Stimulated activated naive CD4-positive, alpha-beta T cell (primary cell): ENCODE measurements at regions not wholly inside any gene's neighbourhood (a gene's known extent, or its start where the extent isn't known, plus 50 kb on each side); places are given as distances from the start of the nearest gene placed in this dataset.

Source experiments
- DNase-seq, 6 experiments: peaks; one replicate each; lab custom pipeline; 2025; lab: John Stamatoyannopoulos, UW

DNA sequence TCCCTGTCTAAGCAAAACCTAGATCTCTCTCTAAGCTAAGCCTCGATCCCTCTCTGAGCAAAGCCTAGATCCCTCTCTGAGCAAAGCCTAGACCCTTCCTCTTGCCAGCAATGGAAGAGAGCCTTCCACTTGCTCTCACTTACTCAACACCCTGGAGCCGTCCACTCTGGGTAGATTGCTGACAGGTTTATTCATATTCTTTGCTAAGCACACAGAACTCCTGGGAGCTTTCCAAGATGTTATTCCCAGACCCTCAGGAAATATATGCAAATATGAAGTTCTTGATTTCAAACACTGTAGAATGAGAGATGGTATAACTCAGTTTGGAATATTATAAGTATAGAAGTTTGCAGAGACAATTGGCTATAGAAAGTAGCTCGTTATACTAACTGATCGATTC is 503.8 kb upstream of the CELF2 start:
- no peak for DNase-seq

DNA sequence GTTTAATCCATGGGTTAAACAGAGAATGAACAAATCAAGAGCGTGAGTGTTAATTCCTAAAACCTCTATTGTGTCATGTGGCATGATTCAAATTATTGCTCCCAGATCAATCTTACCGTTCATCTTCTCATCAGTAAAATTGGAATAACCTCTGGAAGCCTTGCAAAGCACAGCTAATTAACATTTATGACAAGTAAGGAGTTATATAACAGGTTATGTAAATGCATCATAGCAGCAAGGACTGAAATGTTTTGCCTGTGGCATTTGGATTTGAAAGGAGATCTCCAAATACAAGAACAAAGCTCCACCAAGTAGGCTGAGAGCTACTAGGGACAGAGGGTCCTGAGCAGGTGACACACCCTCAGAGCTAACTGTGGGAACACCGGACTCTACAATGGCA is 502.9 kb upstream of the CELF2 start:
- DNase-seq = no peak

DNA sequence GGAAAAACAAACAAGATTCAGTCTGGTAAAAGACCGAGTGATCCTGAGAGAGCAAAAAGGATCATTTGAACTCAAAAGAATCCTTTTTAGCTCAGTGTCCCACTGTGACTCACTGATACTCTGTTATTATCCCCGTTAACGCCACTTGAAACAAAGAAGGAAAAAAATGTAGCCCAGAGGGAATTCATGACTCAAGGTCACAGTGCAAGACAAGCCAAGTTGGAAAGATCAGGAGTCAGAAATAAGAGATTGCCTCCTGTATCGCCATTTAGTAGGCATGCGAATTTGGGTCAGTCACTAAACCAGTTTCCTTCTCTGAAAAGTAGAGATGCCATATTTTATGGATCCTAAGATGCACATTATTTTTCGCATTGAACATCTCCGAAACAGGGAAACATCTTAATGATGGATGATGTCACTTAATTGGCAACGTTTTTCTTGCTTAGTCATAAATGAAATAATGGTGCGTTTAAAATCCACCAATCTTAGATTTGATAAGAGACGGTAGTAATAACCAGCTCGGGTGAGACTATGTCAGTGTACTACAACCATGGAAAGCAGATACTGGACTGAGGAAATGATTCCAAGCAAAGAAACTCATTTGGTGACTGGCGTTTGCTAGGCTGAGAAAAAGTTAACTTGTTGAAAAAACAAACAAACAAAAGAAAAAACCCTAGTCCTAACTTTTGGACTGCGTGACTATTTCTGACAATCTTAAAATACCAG is 502.0 kb upstream of the CELF2 start:
- no peak for DNase-seq

DNA sequence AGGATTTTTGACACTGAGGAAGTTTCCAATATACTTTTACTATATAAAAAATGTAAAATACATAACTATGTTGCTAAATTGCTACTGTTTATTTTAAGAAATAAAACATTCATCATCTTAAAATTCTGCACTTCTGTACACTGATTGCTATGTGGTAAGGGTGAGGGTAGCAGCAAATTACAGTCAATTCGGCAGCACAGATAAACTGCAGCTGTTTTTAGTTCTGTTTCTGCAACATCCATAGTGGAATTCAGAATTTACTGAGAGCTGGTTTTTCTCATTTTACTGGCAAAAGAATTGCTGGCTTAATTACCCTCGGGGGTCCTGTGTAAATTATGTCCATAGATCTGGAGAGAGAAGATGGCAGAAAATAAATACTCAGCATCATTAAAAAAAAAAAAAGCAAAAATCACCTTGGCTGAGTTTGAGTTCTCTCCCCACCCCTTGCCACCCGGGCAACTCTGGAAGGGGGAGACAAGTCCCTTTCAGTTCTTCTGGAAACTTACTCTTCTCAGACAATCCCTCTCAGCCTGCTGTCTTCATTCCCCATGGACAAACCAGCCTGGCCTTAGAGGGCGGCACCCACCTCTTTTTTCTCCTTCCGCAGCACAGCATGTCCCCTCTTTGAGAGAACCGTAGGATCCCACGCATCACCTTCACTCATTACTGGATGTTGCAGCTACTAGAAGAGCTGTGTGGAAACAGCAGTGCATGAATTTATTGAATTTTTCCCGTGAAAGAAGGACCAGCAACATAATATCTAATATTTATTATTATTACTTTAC is 501.1 kb upstream of the CELF2 start:
- no peak for DNase-seq

DNA sequence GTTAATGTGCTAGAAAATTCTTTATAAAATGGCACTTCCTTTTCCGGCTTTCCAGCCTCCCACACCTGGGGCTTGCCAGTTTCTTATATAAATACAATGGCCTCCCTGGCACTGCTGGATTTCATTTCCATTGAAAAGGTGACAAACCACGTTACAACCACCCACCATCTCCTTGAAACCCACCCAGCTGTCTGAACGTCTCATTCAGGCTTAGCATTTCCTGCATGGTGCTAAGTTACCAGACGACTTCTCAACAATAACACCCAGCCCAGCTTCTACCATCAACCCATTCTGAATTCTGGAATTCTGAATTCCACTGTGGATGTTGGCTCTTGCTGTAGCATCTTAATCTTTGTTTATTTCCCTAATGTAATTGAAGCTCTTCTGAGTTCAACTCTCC is 499.8 kb upstream of the CELF2 start:
- DNase-seq = no peak

DNA sequence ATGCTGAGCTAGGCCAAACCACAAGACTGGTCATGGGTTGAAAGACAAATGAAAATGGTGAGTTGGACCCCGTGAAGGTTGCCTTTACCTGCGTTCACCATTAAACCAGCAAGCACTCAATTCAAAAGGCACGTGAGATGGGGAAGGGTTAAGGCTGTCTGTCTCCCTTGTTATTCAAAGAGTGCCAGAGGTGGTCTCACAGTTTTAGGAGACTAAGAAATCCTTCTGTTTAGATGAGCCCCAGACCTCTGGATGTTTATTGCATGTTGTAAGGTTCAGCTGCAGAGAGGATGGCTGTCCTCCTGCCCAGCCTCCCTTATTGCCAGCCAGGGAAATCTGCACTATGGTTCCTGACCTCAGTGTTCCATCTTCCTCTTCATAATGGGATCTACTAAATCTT is 498.0 kb upstream of the CELF2 start:
- no peak for DNase-seq

DNA sequence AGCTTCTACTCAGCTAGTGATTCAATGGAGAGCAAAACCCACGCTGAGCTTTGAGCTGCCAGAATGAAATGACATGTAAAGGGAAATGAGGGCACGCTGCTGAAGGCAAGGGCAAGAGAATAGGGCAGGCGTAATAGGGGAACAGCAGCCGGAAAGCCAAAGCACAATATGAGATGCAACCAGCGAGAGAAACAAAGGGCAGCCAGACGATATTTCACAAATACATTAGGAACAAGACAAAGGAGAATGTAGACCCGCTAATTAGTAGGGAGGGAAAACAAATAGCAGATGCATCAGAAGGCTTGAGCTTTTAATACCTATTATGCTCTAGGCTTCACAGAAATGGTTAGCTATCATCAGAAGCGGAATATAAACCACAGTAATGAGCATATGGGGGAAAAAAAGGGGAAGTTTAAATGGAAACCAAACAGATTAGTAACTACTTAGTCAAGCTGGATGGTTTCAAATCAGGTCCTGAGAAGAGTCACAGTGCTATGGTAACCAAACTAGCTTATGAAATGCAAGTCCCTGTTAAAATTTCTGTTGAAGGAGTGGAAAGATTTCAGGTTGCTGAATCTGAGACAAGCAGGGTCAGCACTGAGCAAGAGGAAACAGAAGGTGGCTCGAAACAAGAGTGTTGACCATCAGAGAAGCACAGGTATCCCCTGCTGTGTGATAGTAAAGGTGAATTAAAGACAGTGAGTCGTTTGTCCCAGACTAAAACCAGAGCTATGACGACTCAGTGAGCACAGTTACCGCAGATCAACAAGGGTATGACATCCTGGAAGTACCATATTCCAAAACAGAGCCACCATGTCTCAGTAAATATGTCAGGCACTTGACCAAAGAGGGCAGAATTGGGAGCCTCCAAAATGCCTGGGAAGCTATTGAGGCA is 496.9 kb upstream of the CELF2 start:
- DNase-seq = no peak

DNA sequence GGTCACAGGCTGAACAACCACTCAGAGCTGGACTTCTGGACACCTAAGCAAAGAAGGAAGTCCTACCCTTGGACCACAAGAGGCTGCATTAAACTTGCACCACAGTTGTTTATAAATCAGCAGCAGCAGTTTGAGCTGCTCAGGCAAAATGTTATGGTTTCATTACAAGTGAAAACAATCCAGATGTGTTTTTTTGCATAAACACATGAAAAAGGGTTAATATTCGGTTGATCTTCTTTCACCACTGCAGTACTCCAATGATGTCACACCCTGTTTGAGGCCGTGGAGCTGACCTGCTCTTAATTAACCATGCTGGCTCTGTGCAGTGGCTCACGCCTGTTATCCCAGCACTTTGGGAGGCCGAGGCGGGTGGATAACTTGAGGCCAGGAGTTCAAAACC is 490.8 kb upstream of the CELF2 start:
- no peak for DNase-seq

DNA sequence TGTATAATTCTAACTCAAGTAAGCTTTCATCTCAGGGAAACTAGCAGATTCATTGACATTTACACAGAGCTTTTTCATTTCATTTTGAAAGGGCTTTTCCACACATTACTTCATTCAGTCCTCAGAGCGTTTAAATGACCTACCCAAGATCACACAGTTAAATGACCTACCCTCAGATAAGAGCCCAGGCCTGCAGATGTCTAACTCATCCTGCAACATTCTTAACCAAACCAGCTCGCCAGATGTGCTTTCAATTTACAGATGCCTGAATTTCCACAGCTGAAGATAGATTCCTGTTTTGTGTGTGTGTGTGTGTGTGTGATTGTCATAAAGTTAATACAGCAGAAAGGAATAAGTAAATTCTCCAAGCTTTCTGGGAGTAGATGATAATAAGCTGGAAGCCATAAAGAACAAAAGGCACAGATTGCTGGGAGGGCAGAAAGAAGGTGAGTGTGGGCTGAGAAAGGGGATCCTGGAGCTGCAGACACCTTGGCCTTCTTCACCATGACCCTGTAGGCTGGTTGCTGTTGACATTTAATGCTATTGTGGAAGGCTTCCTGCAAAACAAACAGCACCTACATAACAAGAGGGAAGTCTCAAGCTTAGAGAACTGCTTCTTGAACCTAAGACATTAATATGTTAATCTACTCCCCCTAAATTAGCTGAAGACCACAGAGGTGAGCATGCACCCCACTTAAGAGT is 489.7 kb upstream of the CELF2 start:
- no peak for DNase-seq

DNA sequence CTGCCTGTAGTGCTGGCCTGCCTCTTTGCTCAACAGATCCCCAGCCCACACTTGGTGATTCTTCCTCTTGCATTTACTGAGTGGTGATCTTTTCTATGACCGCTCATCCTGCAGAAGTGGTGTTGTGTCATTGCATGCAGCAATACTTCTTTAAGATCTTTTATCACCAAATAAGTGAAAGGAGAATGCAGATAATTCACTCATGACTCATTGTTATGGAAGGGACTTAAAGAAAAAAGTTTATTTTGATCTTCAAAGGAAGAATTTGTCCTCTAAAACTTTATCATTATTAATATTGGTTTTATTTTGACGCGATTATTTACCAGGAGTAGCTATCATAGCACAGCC is 489.1 kb upstream of the CELF2 start:
- DNase-seq = no peak

DNA sequence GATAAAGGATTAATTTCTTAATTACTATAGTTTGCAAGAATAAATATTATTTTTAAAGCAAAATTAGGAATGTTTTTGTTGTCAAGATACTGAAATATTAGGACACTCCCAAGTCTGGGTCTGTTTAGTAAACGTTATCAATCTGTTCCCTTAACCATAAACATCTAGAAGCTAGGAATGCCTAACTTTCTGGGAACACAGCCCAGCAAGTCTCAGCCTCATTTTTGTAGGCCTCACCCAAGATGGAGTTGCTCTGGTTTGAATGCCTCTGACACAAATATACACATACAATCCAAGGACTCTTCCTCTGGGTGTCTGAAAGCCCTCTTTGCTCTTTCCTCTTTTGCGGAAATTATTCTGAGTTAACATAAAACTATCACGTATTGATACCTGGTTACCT is 487.4 kb upstream of the CELF2 start:
- DNase-seq = no peak

DNA sequence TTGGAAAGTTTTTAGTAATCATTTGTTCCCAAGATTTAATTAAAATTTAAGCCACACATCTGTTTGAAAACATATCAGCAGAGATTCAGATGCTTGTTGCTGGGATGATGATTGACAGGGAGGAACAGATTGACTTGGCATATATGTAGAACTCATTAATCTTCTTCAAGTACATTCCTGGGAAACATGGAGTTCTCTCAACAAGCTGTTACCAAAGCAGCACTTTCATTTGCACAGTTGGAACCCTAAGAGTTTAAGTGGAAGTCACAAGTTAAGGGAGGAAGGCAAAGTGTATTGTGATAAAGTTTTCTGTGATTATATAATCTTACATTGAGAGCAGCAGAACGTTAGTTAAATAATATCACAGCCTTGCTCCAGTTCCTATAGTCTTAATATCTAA is 485.4 kb upstream of the CELF2 start:
- DNase-seq = no peak

DNA sequence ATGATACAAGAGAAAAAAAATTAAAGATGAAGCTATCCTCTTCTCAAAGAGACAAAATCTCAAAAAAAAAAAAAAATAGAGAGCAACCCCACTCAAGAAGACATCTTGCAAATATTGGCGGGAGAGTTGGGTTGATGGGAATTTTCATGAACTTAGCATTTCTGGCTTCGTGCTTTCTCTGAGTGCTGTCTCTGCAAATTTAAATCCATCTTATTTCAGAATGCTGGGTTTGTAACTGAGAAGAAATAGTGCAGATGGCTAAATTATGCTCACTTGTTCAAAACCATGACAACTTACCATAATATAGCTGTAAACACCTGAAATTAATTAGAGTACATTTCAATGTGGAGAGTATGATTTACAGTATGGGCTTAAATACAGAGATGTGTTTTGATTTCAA is 484.8 kb upstream of the CELF2 start:
- no peak for DNase-seq

DNA sequence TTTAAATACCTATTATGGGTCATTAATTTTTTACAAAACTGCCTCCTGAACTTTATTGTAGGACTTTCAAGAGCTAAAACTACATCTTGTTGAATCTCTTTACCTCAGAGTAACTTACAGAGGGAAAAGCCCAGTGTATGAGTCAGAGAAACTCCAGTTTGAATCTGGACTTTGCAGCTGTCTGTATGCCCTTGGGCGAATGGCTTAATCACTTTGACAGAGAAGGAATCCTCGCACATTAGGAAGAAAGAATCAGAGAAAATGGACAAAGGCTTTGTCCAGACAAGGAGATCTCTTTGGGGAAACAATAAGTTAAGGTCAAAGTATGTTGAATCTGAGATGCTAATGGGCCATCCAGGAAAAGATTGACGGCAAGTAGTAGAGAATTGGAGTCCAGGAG is 484.2 kb upstream of the CELF2 start:
- no peak for DNase-seq

DNA sequence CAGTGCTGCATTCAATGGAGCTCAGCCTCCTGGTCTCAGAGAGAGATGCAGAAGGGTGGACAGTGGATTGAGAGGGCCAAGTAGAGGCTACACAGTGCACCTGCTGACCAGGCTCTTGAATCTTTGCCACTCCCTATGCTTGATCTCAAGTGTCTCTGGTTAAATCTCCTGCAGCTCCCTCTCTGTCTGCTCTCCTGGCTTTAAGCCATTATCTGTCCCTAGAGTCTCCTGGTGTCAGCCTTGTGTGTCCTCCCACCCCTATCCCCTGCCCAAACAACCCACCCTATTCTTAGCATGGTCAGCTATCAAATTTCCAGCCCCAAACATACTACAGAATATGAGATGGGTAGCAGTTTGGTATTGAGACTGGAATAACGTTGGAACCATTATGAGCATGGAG is 479.3 kb upstream of the CELF2 start:
- DNase-seq = no peak

DNA sequence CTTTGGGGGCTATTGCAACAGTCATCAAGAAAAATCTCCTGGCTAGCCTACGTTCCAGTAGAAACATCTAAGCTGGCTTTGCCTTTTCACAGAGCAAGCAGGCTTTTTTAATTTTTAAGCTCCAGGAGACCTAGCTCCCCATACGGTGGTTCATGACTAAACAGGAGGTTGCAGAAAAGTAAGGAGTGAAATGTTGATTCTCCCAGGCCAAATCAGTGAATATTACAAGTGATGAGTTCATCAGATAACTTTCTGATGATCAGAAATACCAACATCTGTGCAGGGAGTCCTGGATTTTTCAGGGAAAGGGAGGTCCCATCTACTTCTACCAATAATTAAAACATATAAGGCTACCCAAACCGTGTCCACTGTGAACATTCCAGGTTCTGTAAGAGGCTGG is 477.3 kb upstream of the CELF2 start:
- DNase-seq = no peak

DNA sequence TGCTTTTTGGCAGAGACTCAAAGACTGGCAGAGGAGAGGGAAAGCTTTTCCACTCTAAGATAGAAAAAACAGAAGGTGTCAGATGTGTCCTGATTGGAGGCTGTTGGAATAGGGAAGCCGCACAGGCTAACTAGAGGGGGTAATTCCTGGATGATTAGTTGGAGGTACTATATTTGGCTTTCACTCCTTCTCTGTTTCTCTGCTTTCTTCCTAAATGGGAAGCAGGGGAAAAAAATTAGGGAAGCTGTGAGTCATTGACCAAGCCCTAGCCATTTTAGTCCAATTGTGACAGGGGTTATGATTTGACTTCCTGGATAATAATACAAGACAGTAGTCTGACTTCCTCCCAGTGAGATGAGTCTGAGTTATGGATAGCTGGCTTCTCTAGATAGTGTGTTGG is 475.2 kb upstream of the CELF2 start:
- no peak for DNase-seq

DNA sequence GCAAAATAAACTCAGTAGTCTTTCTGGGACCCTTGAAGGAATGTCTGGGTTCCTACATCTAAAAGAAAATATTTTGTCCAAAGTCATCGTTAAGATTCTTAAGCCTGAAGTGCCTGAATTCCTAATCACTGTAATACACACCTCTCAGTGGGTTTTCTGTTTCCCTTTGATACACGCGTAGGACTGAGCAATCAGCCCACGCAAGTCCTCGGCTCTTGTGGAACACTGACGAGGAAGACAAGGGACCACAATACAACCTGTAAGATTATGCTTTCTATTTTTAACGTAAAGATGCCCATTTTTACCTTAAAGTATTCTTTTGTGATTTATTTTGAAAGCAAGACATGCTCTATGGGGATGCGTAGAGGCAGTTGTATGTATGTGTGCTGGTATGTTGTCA is 472.8 kb upstream of the CELF2 start:
- no peak for DNase-seq

DNA sequence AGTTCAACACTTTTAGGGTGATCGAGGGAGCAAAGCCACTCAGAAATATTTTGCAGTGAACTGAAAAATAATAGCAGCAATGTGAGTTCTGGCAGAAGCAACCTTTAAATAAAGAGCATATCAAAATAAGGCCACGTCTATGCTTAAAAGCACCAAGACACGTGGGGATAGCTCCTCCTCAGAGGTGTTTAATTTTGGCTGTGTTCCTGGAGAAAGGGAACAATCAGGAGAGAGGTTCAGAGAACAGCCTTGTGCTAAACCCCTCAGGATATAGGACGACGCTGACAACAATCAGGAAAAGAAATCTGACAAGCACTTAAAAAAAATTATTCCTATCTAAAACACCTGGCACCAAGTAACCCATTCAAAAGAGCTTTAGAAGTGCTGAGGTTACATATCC is 471.9 kb upstream of the CELF2 start:
- DNase-seq = no peak

DNA sequence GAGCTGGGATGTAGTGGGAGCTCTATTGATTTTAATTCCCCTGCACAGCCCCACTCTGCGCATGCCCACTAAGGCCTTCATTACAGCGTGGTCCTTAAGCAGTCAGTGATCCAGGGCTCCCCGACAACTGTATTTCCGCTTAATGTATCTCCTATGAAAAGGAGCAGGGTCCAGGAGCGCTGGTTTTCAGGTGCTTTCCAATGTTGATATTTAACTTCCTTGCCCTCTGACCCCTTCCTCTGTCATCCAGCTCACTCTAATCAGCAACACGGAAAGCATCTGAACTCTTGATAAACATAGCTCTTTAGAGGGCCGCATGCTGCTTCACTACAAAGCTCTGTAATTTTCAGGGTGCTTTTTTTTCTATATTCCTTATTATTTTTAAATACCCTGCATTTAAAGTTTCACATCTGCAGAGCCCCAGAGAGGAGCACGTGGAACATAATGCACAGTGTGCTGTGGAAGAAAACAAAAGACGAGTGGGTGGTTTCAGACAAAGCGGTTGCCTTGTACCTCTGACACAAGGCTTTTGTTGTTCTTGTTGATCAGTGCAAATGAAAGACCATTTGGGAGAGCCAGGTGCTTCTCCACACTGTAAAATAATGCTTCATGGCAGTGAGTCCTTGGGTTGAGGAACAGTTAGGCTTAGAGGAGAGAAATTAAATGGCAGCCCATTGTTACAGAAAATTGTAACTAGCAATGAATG is 465.9 kb upstream of the CELF2 start:
- no peak for DNase-seq

DNA sequence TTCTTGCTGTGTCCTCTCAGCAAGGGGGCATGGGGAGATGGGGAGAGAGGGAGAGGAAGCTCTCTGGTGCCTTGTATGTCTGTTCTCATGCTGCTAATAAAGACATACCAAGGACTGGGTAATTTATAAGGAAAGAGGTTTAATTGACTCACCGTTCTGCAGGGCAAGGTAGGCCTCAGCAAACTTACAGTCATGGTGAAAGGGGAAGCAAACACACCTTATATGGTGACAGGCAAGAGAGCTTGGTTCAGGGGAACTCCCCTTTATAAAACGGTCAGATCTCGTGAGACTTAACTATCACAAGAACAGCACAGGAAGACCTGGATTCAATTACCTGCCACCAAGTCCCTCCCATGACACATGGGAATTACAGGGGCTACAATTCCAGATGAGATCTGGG is 464.7 kb upstream of the CELF2 start:
- DNase-seq = no peak
